Body of pancreas (tissue), 4 donors: ENCODE measurements at regions not wholly inside any gene's neighbourhood (a gene's known extent, or its start where the extent isn't known, plus 50 kb on each side); places are given as distances from the start of the nearest gene placed in this dataset.

Experiments used
- CTCF ChIP-seq, 7 experiments: fragments of 450-650 bp in 4 of 7; fragments of 200-600 bp in 3 of 7; sonication (generic) in 3 of 7; IDR thresholded peaks; one replicate each; pipeline ENCODE4 v1.5.1; 2016 to 2019; ENCODE audit warnings: antibody characterized with exemption in 7 of 7
- POLR2A ChIP-seq, 3 donors: fragments of 450-650 bp; IDR thresholded peaks; one replicate each; pipeline ENCODE4 v1.6.1; 2016; ENCODE audit warnings: antibody characterized with exemption in 3 of 3, mild to moderate bottlenecking in 2 of 3

GRCh38 chr12:126343321-126343720 is 1278.1 kb downstream of the AACS start:
- no peak for TF ChIP-seq CTCF (IDR thresholded peaks at IDR 0.05)
- TF ChIP-seq POLR2A (IDR thresholded peaks at IDR 0.05) = no peak
